Left lobe of liver (tissue), 2 donors: ENCODE measurements at regions not wholly inside any gene's neighbourhood (a gene's known extent, or its start where the extent isn't known, plus 50 kb on each side); places are given as distances from the start of the nearest gene placed in this dataset.
"Not testable (repeated sequence)": the region's sequence is repeated elsewhere in the genome, so short reads cannot be mapped to it uniquely, and the experiment has no call there.

Source experiments
- ATAC-seq: fragments of 200-7000 bp; cut with Tn5 transposase; one replicate; pipeline ENCODE4 v1.9.1; 2020; ENCODE audit warnings: mild to moderate bottlenecking, moderate library complexity
- DNase-seq: peaks from one replicate; pipeline ENCODE4 v3.0.0-alpha.2; 2020; ENCODE audit warnings: low spot score
- donor health status: DM: no; HTN: no; CAD: no; lungs with moderate emphysema.
- donor health status: DM: no; HTN: yes; CAD: no.

DNA sequence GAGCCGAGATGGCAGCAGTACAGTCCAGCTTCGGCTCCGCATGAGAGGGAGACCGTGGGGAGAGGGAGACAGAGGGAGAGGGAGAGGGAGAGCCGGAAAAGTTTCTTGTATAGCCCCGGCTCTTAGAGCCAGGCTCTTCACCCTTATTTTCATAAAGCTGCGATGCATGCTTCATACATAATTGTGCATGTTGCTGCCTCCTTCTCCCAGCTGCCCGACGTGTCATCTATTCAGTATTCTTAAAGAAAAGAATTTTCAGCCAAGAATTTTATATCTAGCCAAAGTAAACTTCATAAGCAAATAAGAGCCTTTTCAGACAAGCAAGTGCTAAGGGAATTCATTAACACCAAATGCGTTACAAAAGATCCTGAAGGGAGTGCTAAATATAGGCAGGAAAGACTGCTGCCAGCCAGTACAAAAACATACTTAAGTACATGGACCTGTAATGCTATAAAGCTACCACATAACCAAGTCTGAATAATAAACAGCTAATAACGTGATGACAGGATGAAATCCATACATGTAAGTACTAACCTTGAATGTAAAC, 219.8 kb upstream of the CXADR start:
- DNase-seq, ATAC-seq: not testable (repeated sequence)

GRCh38 chr21:17295997-17296396, 216.8 kb upstream of the CXADR start:
- DNase-seq (no peak), ATAC-seq (no peak)

DNA sequence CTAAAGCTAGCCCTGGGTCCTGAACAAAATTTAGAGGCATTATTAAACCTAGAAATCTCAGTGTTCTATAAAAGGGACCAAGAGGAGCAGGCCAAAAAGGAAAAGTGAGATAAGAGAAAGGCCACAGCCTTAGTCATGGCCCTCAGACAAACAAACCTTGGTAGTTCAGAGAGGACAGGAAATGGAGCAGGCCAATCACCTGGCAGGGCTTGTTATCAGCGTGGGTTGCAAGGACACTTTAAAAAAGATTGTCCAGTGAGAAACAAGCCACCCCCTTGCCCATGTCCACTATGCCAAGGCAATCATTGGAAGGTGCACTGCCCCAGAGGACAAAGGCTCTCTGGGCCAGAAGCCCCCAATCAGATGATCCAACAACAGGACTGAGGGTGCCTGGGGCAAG, 213.3 kb upstream of the CXADR start:
- ATAC-seq, DNase-seq: not testable (repeated sequence)

DNA sequence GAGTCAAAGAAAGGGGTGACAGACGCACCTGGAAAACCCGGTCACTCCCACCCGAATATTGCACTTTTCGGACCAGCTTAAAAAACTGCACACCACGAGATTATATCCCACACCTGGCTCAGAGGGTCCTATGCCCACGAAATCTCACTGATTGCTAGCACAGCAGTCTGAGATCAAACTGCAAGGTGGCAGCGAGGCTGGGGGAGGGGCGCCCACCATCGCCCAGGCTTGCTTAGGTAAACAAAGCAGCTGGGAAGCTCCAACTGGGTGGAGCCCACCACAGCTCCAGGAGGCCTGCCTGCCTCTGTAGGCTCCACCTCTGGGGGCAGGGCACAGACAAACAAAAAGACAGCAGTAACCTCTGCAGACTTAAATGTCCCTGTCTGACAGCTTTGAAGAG, 185.1 kb upstream of the CXADR start:
- DNase-seq, ATAC-seq: not testable (repeated sequence)

- ATAC-seq (no peak), DNase-seq (no peak)
Measured at GRCh38 chr21:17334484-17334883, 178.4 kb upstream of the CXADR start.

GRCh38 chr21:17340081-17340480, 172.8 kb upstream of the CXADR start:
- DNase-seq (no peak), ATAC-seq (no peak)

- no peak for ATAC-seq
- no peak for DNase-seq
Measured at GRCh38 chr21:17343055-17343454, 169.8 kb upstream of the CXADR start.

- ATAC-seq, result no peak
- DNase-seq, result no peak
Measured at GRCh38 chr21:17348357-17348756, 164.5 kb upstream of the CXADR start.

GRCh38 chr21:17348849-17349248, 164.0 kb upstream of the CXADR start:
- ATAC-seq, result no peak
- no peak for DNase-seq

GRCh38 chr21:17351766-17352165, 161.1 kb upstream of the CXADR start:
- ATAC-seq, result no peak
- no peak for DNase-seq

- DNase-seq (no peak), ATAC-seq (no peak)
Measured at GRCh38 chr21:17352996-17353655, 159.7 kb upstream of the CXADR start.

- ATAC-seq (no peak), DNase-seq (no peak)
Measured at GRCh38 chr21:17359781-17360180, 153.1 kb upstream of the CXADR start.

DNA sequence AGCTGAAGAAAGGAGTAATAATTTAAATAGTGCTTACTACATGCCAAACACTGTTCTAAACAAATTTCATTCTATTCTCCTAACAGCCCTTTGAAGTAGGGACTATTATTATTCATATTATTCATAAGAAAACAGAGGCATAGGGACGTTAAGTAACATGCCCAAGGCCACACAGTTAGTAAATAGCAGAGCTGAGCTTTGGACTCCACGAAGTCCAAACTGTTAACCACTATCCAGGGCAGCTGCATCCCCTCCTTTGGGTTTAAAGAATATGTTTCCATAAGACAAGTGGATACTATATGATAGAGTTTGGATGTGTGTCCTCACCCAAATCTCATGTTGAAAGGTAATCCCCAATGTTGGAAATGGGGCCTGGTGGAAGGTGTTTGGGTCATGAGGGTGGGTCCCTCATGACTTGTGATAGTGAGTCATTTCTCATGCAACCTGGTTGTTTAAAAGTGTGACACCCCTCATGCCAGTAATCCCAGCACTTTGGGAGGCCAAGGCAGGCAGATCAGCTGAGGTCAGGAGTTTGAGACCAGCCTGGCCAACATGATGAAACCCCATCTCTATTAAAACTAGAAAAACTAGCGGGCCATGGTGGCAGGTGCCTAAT, 144.0 kb upstream of the CXADR start:
- peak; percentile 47 for ATAC-seq

GRCh38 chr21:17370263-17370662, 142.6 kb upstream of the CXADR start:
- DNase-seq (no peak), ATAC-seq (no peak)

More for the DNA sequence above, 144.0 kb upstream of the CXADR start:
- DNase-seq, result no peak

- DNase-seq, result no peak
- ATAC-seq, result no peak
Measured at GRCh38 chr21:17370916-17371315, 141.9 kb upstream of the CXADR start.

GRCh38 chr21:17371450-17371849, 141.4 kb upstream of the CXADR start:
- DNase-seq (no peak), ATAC-seq (no peak)

DNA sequence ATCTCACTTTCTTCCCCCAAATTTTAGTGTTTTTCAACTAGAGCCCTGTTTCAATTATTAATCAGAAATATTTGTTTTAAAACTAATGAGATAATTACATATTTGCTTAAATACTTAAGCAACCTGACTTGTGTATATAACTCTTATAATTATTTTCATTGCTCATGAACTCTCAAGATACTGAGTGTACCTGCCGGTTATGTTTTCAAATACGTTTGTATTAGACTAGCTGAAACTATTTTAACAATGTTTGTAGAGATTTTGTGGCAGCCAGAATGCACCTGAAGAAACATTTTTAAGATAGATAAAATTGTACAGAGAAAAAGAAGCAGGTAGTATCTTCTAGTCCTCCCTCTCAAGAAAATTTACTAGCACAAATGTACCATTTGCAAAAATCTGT, 140.6 kb upstream of the CXADR start:
- DNase-seq, result no peak
- no peak for ATAC-seq

DNA sequence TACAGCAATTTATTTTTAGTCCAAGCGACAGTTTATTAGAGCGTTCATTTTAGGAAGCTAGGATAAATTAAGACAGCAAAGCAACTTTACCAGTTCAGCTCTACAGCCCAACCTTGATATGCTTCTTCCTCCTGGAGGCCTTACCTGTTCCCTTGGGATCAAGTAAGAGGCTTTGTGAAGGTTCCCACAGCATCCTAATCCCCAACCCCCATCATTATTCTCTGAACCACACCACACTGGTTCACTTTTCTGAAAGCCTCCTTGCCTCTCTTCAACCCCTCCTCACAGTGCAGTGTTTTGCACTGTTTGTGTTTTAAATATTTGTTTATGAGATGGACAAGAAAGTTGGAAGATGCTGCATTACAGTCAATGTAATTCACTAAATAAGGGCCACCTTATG, 126.3 kb upstream of the CXADR start:
- ATAC-seq (no peak), DNase-seq (no peak)

- ATAC-seq (peak; percentile 94), DNase-seq (no peak)
Measured at GRCh38 chr21:17387030-17387617, 125.7 kb upstream of the CXADR start.

GRCh38 chr21:17388226-17388625, 124.6 kb upstream of the CXADR start:
- no peak for DNase-seq
- ATAC-seq, result no peak

- DNase-seq (no peak), ATAC-seq (no peak)
Measured at GRCh38 chr21:17389311-17389710, 123.5 kb upstream of the CXADR start.

- ATAC-seq, result no peak
Measured at GRCh38 chr21:17390569-17390968, 122.3 kb upstream of the CXADR start.

More at GRCh38 chr21:17390569-17390968, 122.3 kb upstream of the CXADR start:
- DNase-seq, result no peak
